Fibroblast of skin of right biceps (primary cell): ENCODE measurements at regions not wholly inside any gene's neighbourhood (a gene's known extent, or its start where the extent isn't known, plus 50 kb on each side); places are given as distances from the start of the nearest gene placed in this dataset.
"Not testable (repeated sequence)": the region's sequence is repeated elsewhere in the genome, so short reads cannot be mapped to it uniquely, and the experiment has no call there.

ENCODE experiments used
- DNase-seq: peaks from one replicate; pipeline ENCODE4 v3.0.0-alpha.2; 2013

GRCh38 chr9:102497709-102498108 is 497.4 kb upstream of the CYLC2 start:
- no peak for DNase-seq

- not testable (repeated sequence) for DNase-seq
These were observed 508.2 kb upstream of the CYLC2 start for GRCh38 chr9:102486976-102487375.

GRCh38 chr9:102483651-102484050 is 511.5 kb upstream of the CYLC2 start:
- DNase-seq = no peak

- no peak for DNase-seq
These were observed 512.4 kb upstream of the CYLC2 start for GRCh38 chr9:102482776-102483175.

- peak; percentile 76 for DNase-seq
These were observed 515.9 kb upstream of the CYLC2 start for GRCh38 chr9:102479191-102479590.

- DNase-seq = no peak
These were observed 520.8 kb upstream of the CYLC2 start for GRCh38 chr9:102474357-102474756.

GRCh38 chr9:102469430-102469829 is 525.7 kb upstream of the CYLC2 start:
- DNase-seq = not testable (repeated sequence)

- peak; percentile 57 for DNase-seq
These were observed 533.8 kb upstream of the CYLC2 start for GRCh38 chr9:102461156-102461819.

- DNase-seq = no peak
These were observed 535.3 kb upstream of the CYLC2 start for GRCh38 chr9:102459828-102460227.

- DNase-seq = peak; percentile 15
These were observed 538.6 kb upstream of the CYLC2 start for GRCh38 chr9:102456562-102456961.

GRCh38 chr9:102445906-102446305 is 549.2 kb upstream of the CYLC2 start:
- no peak for DNase-seq

- no peak for DNase-seq
These were observed 549.9 kb upstream of the CYLC2 start for GRCh38 chr9:102445181-102445747.

GRCh38 chr9:102439583-102439982 is 555.5 kb upstream of the CYLC2 start:
- DNase-seq = no peak

GRCh38 chr9:102436599-102436998 is 558.5 kb upstream of the CYLC2 start:
- DNase-seq = not testable (repeated sequence)

GRCh38 chr9:102435427-102435826 is 559.7 kb upstream of the CYLC2 start:
- DNase-seq = no peak

GRCh38 chr9:102434545-102434944 is 560.6 kb upstream of the CYLC2 start:
- no peak for DNase-seq

GRCh38 chr9:102428305-102428704 is 566.8 kb upstream of the CYLC2 start:
- DNase-seq = no peak

- DNase-seq = not testable (repeated sequence)
These were observed 578.9 kb upstream of the CYLC2 start for GRCh38 chr9:102416251-102416650.

- no peak for DNase-seq
These were observed 589.8 kb upstream of the CYLC2 start for GRCh38 chr9:102405218-102405867.

- no peak for DNase-seq
These were observed 591.6 kb upstream of the CYLC2 start for GRCh38 chr9:102403514-102403913.

GRCh38 chr9:102398205-102398604 is 596.9 kb upstream of the CYLC2 start:
- DNase-seq = no peak

GRCh38 chr9:102385620-102386019 is 609.5 kb upstream of the CYLC2 start:
- not testable (repeated sequence) for DNase-seq

GRCh38 chr9:102362470-102363132 is 624.2 kb upstream of the GRIN3A start:
- no peak for DNase-seq

GRCh38 chr9:102360846-102361245 is 622.4 kb upstream of the GRIN3A start:
- no peak for DNase-seq
